ENCODE measurements at regions not wholly inside any gene's neighbourhood (a gene's known extent, or its start where the extent isn't known, plus 50 kb on each side); places are given as distances from the start of the nearest gene placed in this dataset.

DNA sequence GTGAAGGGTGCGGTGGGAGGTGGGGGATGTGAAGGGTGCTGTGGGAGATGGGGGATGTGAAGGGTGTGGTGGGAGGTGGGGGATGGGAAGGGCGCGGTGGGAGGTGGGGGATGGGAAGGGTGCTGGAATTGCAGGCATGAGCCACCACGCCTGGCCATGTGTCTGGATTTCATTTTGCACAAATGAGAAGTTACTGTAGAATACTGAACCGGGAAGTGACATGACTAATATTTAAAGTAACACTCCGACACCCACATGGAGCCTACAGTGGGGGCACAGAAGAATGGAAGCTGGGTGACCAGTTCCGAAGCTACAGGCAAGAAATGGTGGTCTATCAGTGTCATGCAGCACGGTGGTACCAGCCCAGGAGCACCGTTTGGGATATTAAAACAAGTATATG is 69.9 kb upstream of the SPTLC1 start:
- no peak for TF ChIP-seq POLR2A (IDR thresholded peaks at IDR 0.05)
- no peak for TF ChIP-seq CTCF (IDR thresholded peaks at IDR 0.05)
- Histone ChIP-seq H3K27ac (no peak overlapping the region), H3K9me3 (no peaks in the 10 kb centered on the region), H3K27me3 (no peaks in the 10 kb centered on the region), H3K4me3 (no peak overlapping the region), H3K36me3 (no peaks in the 10 kb centered on the region), H3K4me1 (no peaks in the 10 kb centered on the region)
- DNase-seq, result no peak

DNA sequence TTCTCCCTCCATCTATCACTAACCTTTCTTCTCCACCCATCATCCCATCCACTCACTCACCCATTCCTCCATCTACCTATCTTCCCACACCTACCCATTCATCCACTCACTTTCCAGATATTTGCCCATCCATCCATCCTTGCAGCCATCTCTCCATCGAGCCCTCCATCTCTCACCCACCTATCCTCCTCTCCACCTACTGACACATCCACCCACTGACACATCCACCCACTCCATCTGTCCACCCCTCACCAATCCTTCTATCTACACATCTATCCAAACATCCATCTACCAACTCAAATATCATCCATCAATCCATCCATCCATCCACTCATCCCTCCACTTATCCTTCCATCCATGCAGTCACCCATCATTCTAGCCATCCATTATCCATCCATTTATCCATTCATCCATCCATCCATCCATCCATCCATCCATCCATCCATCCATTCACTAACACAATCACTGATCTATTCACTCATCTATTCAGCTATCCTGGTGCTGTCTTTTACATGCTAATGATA is 68.9 kb upstream of the SPTLC1 start:
- Histone ChIP-seq H3K27me3 (no peaks in the 10 kb centered on the region), H3K36me3 (no peaks in the 10 kb centered on the region), H3K4me1 (no peaks in the 10 kb centered on the region), H3K27ac (no peak overlapping the region), H3K4me3 (no peak overlapping the region), H3K9me3 (no peaks in the 10 kb centered on the region)
- no peak for DNase-seq
- TF ChIP-seq CTCF (IDR thresholded peaks at IDR 0.05), result no peak
- no peak for TF ChIP-seq POLR2A (IDR thresholded peaks at IDR 0.05)

GRCh38 chr9:92183449-92183848 is 68.2 kb upstream of the SPTLC1 start:
- DNase-seq, result no peak
- Histone ChIP-seq H3K4me1 (no peaks in the 10 kb centered on the region), H3K4me3 (no peak overlapping the region), H3K27ac (no peak overlapping the region), H3K36me3 (no peaks in the 10 kb centered on the region), H3K27me3 (no peaks in the 10 kb centered on the region), H3K9me3 (no peaks in the 10 kb centered on the region)
- TF ChIP-seq CTCF (IDR thresholded peaks at IDR 0.05), result no peak
- TF ChIP-seq POLR2A (IDR thresholded peaks at IDR 0.05), result no peak

- Histone ChIP-seq H3K27ac (no peak overlapping the region), H3K36me3 (no peaks in the 10 kb centered on the region), H3K9me3 (no peaks in the 10 kb centered on the region), H3K4me3 (no peak overlapping the region), H3K4me1 (no peaks in the 10 kb centered on the region), H3K27me3 (no peaks in the 10 kb centered on the region)
- TF ChIP-seq POLR2A (IDR thresholded peaks at IDR 0.05) (no peak), CTCF (IDR thresholded peaks at IDR 0.05) (no peak)
- no peak for DNase-seq
These were observed 66.1 kb upstream of the SPTLC1 start for GRCh38 chr9:92181296-92181695.

- TF ChIP-seq CTCF (IDR thresholded peaks at IDR 0.05) (no peak), POLR2A (IDR thresholded peaks at IDR 0.05) (no peak)
- Histone ChIP-seq H3K4me3 (no peak overlapping the region), H3K4me1 (no peaks in the 10 kb centered on the region), H3K27me3 (no peaks in the 10 kb centered on the region), H3K36me3 (no peaks in the 10 kb centered on the region), H3K27ac (no peak overlapping the region), H3K9me3 (no peaks in the 10 kb centered on the region)
- DNase-seq, result no peak
These were observed 65.5 kb upstream of the SPTLC1 start for GRCh38 chr9:92180669-92181181.

DNA sequence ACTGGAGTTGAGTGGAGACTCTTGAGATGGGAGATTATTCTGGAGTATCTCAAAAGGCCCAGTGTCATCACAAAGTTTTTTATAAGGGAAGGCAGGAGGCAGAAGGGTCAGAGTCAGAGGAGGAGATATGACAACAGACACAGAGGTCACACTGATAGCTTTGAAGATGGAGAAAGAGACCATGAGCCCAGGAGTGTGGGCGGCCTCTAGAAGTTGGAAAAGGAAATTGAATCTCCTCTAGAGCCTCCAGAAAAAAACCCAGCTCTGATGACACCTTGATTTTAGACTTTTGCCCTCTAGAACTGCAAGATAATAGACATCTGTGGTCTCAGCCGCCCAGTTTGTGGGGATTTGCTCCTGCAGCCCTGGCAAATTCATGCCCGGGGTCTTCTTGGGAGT is 64.8 kb upstream of the SPTLC1 start:
- DNase-seq, result no peak

More for the DNA sequence above, 64.8 kb upstream of the SPTLC1 start:
- H3K9me3 ChIP-seq, result no peaks in the 10 kb centered on the region
- no peak overlapping the region for H3K27ac ChIP-seq
- no peaks in the 10 kb centered on the region for H3K27me3 ChIP-seq
- TF ChIP-seq POLR2A (IDR thresholded peaks at IDR 0.05) (no peak), CTCF (IDR thresholded peaks at IDR 0.05) (no peak)
- H3K4me3 ChIP-seq, result no peak overlapping the region
- no peaks in the 10 kb centered on the region for H3K4me1 ChIP-seq
- H3K36me3 ChIP-seq, result no peaks in the 10 kb centered on the region
